Neural progenitor cell (in vitro differentiated cells): ENCODE measurements at regions not wholly inside any gene's neighbourhood (a gene's known extent, or its start where the extent isn't known, plus 50 kb on each side); places are given as distances from the start of the nearest gene placed in this dataset.
A peak's percentile ranks its signal among the peaks of the same experiment; 100 is the strongest.

ENCODE experiments used
- CTCF ChIP-seq: fragments of 200-600 bp; sonication (generic); IDR thresholded peaks from 2 replicates; pipeline ENCODE4 v1.5.1; 2017; ENCODE audit warnings: antibody characterized with exemption, mild to moderate bottlenecking
- EZH2 ChIP-seq: fragments of 200-600 bp; sonication (generic); IDR thresholded peaks from 2 replicates; pipeline ENCODE4 v1.6.1; 2017; ENCODE audit warnings: antibody characterized with exemption, mild to moderate bottlenecking, moderate library complexity
- EZH2phosphoT487 ChIP-seq: fragments of 200-600 bp; sonication (generic); IDR thresholded peaks from 2 replicates; pipeline ENCODE4 v1.6.1; 2017; ENCODE audit warnings: antibody characterized with exemption

DNA sequence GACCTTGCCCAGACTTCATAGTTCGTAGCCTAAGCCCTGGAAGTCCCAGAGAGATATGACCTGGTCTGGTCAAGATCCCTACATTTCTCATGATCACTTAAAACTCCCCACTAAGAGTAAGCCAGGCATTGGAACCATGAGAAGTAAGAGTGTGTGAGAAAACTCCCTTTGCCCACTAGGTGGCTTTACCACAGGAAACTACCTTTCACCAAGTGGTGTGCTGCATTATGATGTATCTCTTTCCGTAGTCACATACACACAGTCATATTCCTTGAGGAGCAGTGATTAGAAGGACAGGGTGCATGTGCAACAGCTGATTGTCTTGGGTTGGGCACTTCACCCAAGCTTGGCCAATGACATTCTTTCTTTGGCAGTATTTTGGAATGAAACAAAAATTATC, 639.3 kb downstream of the KCNJ2 start:
- TF ChIP-seq CTCF (peak; percentile 48), EZH2 (no peak), EZH2phosphoT487 (no peak)
